ENCODE measurements at regions not wholly inside any gene's neighbourhood (a gene's known extent, or its start where the extent isn't known, plus 50 kb on each side); places are given as distances from the start of the nearest gene placed in this dataset.

DNA sequence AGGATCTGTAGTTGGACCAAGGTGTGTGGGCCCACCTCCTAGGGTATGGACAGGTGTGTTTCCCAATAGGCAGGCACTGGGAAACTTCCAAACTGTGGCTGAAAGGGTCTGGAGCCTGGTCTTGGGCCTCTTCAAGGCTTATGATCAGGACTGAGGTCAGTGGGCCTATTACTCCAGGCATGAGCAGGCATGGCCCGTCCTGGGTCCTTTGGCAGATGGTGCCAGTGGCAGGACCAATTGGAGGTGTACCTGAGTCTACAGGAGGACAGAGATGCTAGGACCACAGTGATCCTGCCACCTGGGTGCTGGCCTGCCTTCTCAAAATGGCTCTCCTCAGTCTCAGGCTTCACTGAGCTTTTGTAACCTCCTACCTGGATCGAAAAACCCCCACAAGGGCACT is 95.4 kb downstream of the RAB18 start:
- DNase-seq, result no peak
- Mint-ChIP-seq H3K36me3 (ENCODE audit: low read depth) (no peaks in the 10 kb centered on the region), H3K9me3 (peaks cover 10% of the 10 kb centered on the region), H3K27ac (no peak overlapping the region), H3K27me3 (ENCODE audit: low read depth, poor library complexity) (no peaks in the 10 kb centered on the region), H3K4me1 (no peaks in the 10 kb centered on the region), H3K4me3 (no peak overlapping the region)
- TF ChIP-seq, protein P1, sequence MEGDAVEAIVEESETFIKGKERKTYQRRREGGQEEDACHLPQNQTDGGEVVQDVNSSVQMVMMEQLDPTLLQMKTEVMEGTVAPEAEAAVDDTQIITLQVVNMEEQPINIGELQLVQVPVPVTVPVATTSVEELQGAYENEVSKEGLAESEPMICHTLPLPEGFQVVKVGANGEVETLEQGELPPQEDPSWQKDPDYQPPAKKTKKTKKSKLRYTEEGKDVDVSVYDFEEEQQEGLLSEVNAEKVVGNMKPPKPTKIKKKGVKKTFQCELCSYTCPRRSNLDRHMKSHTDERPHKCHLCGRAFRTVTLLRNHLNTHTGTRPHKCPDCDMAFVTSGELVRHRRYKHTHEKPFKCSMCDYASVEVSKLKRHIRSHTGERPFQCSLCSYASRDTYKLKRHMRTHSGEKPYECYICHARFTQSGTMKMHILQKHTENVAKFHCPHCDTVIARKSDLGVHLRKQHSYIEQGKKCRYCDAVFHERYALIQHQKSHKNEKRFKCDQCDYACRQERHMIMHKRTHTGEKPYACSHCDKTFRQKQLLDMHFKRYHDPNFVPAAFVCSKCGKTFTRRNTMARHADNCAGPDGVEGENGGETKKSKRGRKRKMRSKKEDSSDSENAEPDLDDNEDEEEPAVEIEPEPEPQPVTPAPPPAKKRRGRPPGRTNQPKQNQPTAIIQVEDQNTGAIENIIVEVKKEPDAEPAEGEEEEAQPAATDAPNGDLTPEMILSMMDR (IDR thresholded peaks at IDR 0.05), result no peak

DNA sequence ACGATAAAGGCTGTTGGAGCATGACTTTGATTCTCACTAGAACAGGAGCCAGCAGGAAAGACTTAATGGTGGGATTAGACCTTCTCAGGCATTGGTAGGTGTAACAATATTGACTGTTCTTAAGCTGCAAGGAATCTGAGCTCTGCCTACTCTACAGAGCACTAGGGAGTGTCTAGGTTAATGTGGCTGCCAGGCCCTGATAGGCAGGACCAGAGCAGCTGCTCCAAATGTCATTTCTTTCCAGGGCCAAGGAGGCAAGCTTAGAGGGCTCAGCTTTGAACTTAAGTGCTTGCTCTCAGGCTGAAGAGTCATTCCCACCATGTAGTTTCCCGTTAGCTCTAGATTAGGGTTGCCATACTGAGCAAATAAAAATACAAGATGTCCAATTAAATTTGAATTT is 96.8 kb downstream of the RAB18 start:
- TF ChIP-seq, protein P1 (IDR thresholded peaks at IDR 0.05), result no peak
- H3K27me3 Mint-ChIP-seq (ENCODE audit: low read depth, poor library complexity), result no peaks in the 10 kb centered on the region
- no peak overlapping the region for H3K4me3 Mint-ChIP-seq
- no peaks in the 10 kb centered on the region for H3K36me3 Mint-ChIP-seq (ENCODE audit: low read depth)
- peaks cover 6% of the 10 kb centered on the region for H3K9me3 Mint-ChIP-seq
- no peak overlapping the region for H3K27ac Mint-ChIP-seq
- DNase-seq, result no peak
- H3K4me1 Mint-ChIP-seq, result no peaks in the 10 kb centered on the region

DNA sequence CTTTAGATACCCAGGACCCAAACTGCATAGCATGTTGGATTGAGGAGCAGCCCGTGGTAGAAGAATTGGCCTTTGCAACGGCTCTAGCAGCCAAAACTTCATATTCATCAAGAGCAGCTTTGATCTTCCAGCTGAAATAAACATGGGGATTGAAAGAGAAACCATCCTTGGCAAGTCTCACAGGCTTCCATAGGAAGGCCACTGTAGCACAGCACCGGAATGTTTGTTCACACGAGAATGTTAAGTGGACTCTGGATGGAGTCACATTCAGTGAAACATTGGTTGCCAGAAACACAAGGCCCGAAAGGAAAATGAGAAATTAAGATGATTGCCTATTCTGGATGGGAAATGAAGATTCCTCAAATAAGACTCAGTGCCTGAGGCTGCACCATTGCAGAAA is 97.4 kb downstream of the RAB18 start:
- Mint-ChIP-seq H3K27ac (no peak overlapping the region), H3K4me3 (no peak overlapping the region), H3K36me3 (ENCODE audit: low read depth) (no peaks in the 10 kb centered on the region), H3K9me3 (peaks cover 4% of the 10 kb centered on the region), H3K4me1 (no peaks in the 10 kb centered on the region), H3K27me3 (ENCODE audit: low read depth, poor library complexity) (no peaks in the 10 kb centered on the region)
- TF ChIP-seq, protein P1 (IDR thresholded peaks at IDR 0.05), result no peak
- no peak for DNase-seq

DNA sequence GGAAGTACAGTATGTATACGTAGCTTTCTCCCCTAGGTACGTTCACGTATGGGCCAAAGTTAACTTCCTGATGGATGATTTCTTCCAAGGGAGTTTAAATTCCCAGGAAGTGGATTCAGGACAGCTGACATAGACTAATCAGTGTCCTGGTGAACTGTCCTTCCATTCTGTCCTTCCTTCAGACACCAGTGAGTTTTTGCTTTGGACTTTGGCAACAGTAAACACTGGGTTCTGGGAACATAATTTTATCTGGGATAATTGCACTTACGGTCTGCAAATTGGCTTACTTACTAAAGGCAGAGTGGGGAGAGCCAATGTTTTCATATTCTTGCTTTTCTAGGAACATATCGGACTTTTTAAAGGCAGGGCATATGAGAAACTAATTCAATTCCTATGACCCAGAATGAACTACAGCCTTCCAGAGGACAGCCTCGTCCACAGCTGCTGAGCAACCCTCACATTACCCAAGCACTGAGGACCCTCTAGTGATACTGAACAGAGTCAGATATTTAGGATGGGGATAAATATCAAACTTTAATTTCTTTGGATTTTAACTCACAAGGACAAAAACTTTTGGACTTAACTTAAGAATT is 97.9 kb downstream of the RAB18 start:
- Mint-ChIP-seq H3K9me3 (peaks cover 4% of the 10 kb centered on the region), H3K4me1 (no peaks in the 10 kb centered on the region), H3K27ac (no peak overlapping the region), H3K27me3 (ENCODE audit: low read depth, poor library complexity) (no peaks in the 10 kb centered on the region), H3K4me3 (no peak overlapping the region), H3K36me3 (ENCODE audit: low read depth) (no peaks in the 10 kb centered on the region)
- no peak for DNase-seq
- TF ChIP-seq, protein P1 (IDR thresholded peaks at IDR 0.05), result no peak

DNA sequence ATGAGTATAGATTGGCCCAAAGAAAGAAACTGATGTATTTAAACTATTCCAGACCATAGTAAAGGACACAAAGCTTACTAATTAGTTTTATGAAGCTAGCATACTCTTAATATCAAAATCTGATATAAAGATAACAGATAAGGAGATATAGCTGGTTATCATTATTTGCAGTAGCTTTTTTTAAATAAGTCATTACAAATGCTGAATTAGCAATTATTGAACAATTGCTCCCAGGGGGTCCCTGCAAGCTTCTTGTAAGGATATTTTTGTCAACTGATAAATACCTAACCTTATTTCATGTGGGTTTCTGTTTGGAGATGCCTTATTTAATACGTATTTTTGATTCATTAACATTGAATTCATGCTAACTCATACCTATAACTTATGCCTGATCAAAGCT is 99.0 kb downstream of the RAB18 start:
- H3K9me3 Mint-ChIP-seq, result peaks cover 4% of the 10 kb centered on the region

DNA sequence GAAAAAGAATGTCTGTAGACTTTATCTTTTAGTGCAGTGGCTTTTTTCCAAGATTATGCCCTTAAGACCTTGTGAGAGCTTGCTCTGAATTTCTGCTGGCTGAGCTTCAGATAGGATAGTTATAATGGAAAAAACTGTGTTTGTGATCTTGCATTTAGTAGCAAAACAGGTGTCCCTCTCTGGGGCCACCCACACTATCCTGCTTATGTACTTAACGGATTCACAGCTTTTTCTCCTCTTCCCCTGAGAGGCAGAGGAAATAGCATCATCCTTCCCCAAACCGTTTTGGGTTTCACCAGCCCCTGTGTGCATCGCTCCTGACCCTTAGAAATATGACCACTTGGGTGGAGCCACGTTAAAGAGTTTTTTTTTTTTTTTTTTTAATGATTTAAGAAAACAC is 101.2 kb downstream of the RAB18 start:
- Mint-ChIP-seq H3K36me3 (ENCODE audit: low read depth) (no peaks in the 10 kb centered on the region), H3K27ac (no peak overlapping the region), H3K4me1 (no peaks in the 10 kb centered on the region), H3K9me3 (peaks cover 4% of the 10 kb centered on the region), H3K27me3 (ENCODE audit: low read depth, poor library complexity) (no peaks in the 10 kb centered on the region), H3K4me3 (no peak overlapping the region)
- TF ChIP-seq, protein P1 (IDR thresholded peaks at IDR 0.05), result no peak
- DNase-seq, result no peak

More for the DNA sequence above, 99.0 kb downstream of the RAB18 start:
- Mint-ChIP-seq H3K4me3 (no peak overlapping the region), H3K4me1 (no peaks in the 10 kb centered on the region), H3K27ac (no peak overlapping the region), H3K36me3 (ENCODE audit: low read depth) (no peaks in the 10 kb centered on the region), H3K27me3 (ENCODE audit: low read depth, poor library complexity) (no peaks in the 10 kb centered on the region)
- TF ChIP-seq, protein P1 (IDR thresholded peaks at IDR 0.05), result no peak
- DNase-seq, result no peak
